GM21529 (cell line): ENCODE measurements at regions not wholly inside any gene's neighbourhood (a gene's known extent, or its start where the extent isn't known, plus 50 kb on each side); places are given as distances from the start of the nearest gene placed in this dataset.

Experiments used
- ATAC-seq: cut with Tn5 transposase; IDR thresholded peaks from one replicate; pipeline ENCODE4 v1.9.1; 2021; ENCODE audit not compliant: unreplicated experiment

GRCh38 chr10:20963056-20963455, 65.9 kb upstream of the NEBL start:
- no peak for ATAC-seq

GRCh38 chr10:20962165-20962564, 65.1 kb upstream of the NEBL start:
- ATAC-seq = no peak

- ATAC-seq = no peak
These were observed 62.1 kb upstream of the NEBL start for GRCh38 chr10:20959242-20959641.

- ATAC-seq = no peak
These were observed 61.7 kb upstream of the NEBL start for GRCh38 chr10:20958764-20959163.

GRCh38 chr10:20958225-20958624, 61.1 kb upstream of the NEBL start:
- ATAC-seq = no peak

- no peak for ATAC-seq
These were observed 60.6 kb upstream of the NEBL start for GRCh38 chr10:20957744-20958143.

GRCh38 chr10:20956843-20957242, 59.7 kb upstream of the NEBL start:
- no peak for ATAC-seq

GRCh38 chr10:20955355-20955893, 58.3 kb upstream of the NEBL start:
- ATAC-seq = no peak

- ATAC-seq = no peak
These were observed 57.4 kb upstream of the NEBL start for GRCh38 chr10:20954519-20954918.

GRCh38 chr10:20953120-20953519, 56.0 kb upstream of the NEBL start:
- ATAC-seq = no peak

GRCh38 chr10:20949967-20950366, 52.9 kb upstream of the NEBL start:
- no peak for ATAC-seq

GRCh38 chr10:20948686-20949327, 51.7 kb upstream of the NEBL start:
- ATAC-seq = peak; percentile 76
